Right lobe of liver (tissue), 4 donors: ENCODE measurements at regions not wholly inside any gene's neighbourhood (a gene's known extent, or its start where the extent isn't known, plus 50 kb on each side); places are given as distances from the start of the nearest gene placed in this dataset.

Source experiments
- CTCF ChIP-seq, 4 donors: fragments of 200-600 bp in 3 of 4; fragments of 450-650 bp in 1 of 4; IDR thresholded peaks; one replicate each; pipeline versions ENCODE4 v1.5.1 to v1.8.0; 2016 to 2022; ENCODE audit warnings: antibody characterized with exemption in 4 of 4, mild to moderate bottlenecking in 2 of 4
- POLR2A ChIP-seq: fragments of 450-650 bp; IDR thresholded peaks from one replicate; pipeline ENCODE4 v1.6.1; 2017; ENCODE audit warnings: antibody characterized with exemption, mild to moderate bottlenecking
- donor health status: DM: no; HTN: no; CAD: no.
- donor health status: DM: no; HTN: no; CAD: no.
- donor health status: DM: no; HTN: yes; CAD: no.

- TF ChIP-seq CTCF (IDR thresholded peaks at IDR 0.05) (no peak), POLR2A (no peak)
Observed at GRCh38 chr2:166634706-166635105, 140.7 kb upstream of the SCN7A start.
